NCI-H146 (cell line): ENCODE measurements at regions not wholly inside any gene's neighbourhood (a gene's known extent, or its start where the extent isn't known, plus 50 kb on each side); places are given as distances from the start of the nearest gene placed in this dataset.
"Not testable (repeated sequence)": the region's sequence is repeated elsewhere in the genome, so short reads cannot be mapped to it uniquely, and the experiment has no call there.

Experiments used
- DNase-seq: peaks from one replicate; lab custom pipeline; 2025; lab: John Stamatoyannopoulos, UW

- DNase-seq = no peak
Measured at GRCh38 chr13:99075268-99076191, 97.7 kb upstream of the DOCK9 start.

- DNase-seq = no peak
Measured at GRCh38 chr13:99078017-99078771, 100.3 kb upstream of the DOCK9 start.

GRCh38 chr13:99080131-99080530, 102.3 kb upstream of the DOCK9 start:
- no peak for DNase-seq

GRCh38 chr13:99083981-99084380, 106.1 kb upstream of the DOCK9 start:
- DNase-seq = peak; percentile 22

- DNase-seq = no peak
Measured at GRCh38 chr13:99085139-99085807, 107.4 kb upstream of the DOCK9 start.

GRCh38 chr13:99085808-99086266, 108.0 kb upstream of the DOCK9 start:
- no peak for DNase-seq

GRCh38 chr13:99086267-99087097, 108.6 kb upstream of the DOCK9 start:
- peak; percentile 79 for DNase-seq

- peak; percentile 96 for DNase-seq
Measured at GRCh38 chr13:99087098-99087953, 109.5 kb upstream of the DOCK9 start.

- peak; percentile 78 for DNase-seq
Measured at GRCh38 chr13:99087954-99088491, 110.2 kb upstream of the DOCK9 start.

- DNase-seq = no peak
Measured at GRCh38 chr13:99093997-99094396, 106.7 kb upstream of the UBAC2 start.

- DNase-seq = not testable (repeated sequence)
Measured at GRCh38 chr13:99101831-99102230, 98.8 kb upstream of the UBAC2 start.

GRCh38 chr13:99103536-99103935, 97.1 kb upstream of the UBAC2 start:
- DNase-seq = peak; percentile 93

- no peak for DNase-seq
Measured at GRCh38 chr13:99104396-99104795, 96.3 kb upstream of the UBAC2 start.

- DNase-seq = no peak
Measured at GRCh38 chr13:99105160-99105559, 95.5 kb upstream of the UBAC2 start.

GRCh38 chr13:99113351-99113750, 87.3 kb upstream of the UBAC2 start:
- DNase-seq = no peak

GRCh38 chr13:99118179-99118578, 82.5 kb upstream of the UBAC2 start:
- no peak for DNase-seq

- no peak for DNase-seq
Measured at GRCh38 chr13:99119656-99120055, 81.0 kb upstream of the UBAC2 start.

GRCh38 chr13:99120751-99121150, 79.9 kb upstream of the UBAC2 start:
- no peak for DNase-seq

- DNase-seq = no peak
Measured at GRCh38 chr13:99122171-99122570, 78.5 kb upstream of the UBAC2 start.
